ENCODE measurements at regions not wholly inside any gene's neighbourhood (a gene's known extent, or its start where the extent isn't known, plus 50 kb on each side); places are given as distances from the start of the nearest gene placed in this dataset.

GRCh38 chr18:39624961-39625360 lies 2059.4 kb upstream of the CELF4 start:
- no peak for TF ChIP-seq CTCF (IDR thresholded peaks at IDR 0.05)
- TF ChIP-seq POLR2A (IDR thresholded peaks at IDR 0.05): no peak
